Hepatocyte (in vitro differentiated cells): ENCODE measurements at regions not wholly inside any gene's neighbourhood (a gene's known extent, or its start where the extent isn't known, plus 50 kb on each side); places are given as distances from the start of the nearest gene placed in this dataset.
"Not testable (repeated sequence)": the region's sequence is repeated elsewhere in the genome, so short reads cannot be mapped to it uniquely, and the experiment has no call there.

ENCODE experiments used
- EZH2 ChIP-seq: fragments of 200-600 bp; sonication (generic); IDR thresholded peaks from 2 replicates; pipeline ENCODE4 v1.6.1; 2016; ENCODE audit warnings: antibody characterized with exemption, mild to moderate bottlenecking, borderline replicate concordance
- EZH2phosphoT487 ChIP-seq: fragments of 200-600 bp; sonication (generic); IDR thresholded peaks from one replicate; pipeline ENCODE4 v1.6.1; 2018; ENCODE audit warnings: antibody characterized with exemption, mild to moderate bottlenecking, low read depth, moderate library complexity; ENCODE audit not compliant: unreplicated experiment, severe bottlenecking
- TF ChIP-seq, protein P1 (sequence below): fragments of 200-600 bp; sonication (generic); IDR thresholded peaks from 2 replicates; pipeline ENCODE4 v1.5.1; 2016; ENCODE audit warnings: antibody characterized with exemption, mild to moderate bottlenecking; ENCODE audit not compliant: poor library complexity

DNA sequence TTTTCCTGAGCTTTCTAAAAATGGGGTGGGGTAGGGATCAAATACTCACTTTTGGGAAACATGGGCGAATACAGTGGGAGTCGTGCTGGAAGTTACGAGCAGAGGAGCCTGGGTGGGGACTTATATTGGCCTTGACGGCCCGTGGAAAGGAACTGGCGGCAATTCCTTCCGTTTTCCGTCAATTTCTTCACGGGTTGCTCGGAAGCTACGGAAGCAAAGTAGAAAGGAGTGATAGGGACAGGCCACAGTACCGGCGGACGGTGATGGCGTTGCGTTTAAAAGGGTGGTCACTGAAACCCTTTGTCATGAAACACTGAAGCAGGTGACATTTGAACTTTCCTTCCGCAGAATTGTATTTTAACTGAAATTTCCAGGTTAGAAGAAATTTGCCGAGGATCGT lies 505.0 kb downstream of the PRIM2 start:
- TF ChIP-seq, protein P1, sequence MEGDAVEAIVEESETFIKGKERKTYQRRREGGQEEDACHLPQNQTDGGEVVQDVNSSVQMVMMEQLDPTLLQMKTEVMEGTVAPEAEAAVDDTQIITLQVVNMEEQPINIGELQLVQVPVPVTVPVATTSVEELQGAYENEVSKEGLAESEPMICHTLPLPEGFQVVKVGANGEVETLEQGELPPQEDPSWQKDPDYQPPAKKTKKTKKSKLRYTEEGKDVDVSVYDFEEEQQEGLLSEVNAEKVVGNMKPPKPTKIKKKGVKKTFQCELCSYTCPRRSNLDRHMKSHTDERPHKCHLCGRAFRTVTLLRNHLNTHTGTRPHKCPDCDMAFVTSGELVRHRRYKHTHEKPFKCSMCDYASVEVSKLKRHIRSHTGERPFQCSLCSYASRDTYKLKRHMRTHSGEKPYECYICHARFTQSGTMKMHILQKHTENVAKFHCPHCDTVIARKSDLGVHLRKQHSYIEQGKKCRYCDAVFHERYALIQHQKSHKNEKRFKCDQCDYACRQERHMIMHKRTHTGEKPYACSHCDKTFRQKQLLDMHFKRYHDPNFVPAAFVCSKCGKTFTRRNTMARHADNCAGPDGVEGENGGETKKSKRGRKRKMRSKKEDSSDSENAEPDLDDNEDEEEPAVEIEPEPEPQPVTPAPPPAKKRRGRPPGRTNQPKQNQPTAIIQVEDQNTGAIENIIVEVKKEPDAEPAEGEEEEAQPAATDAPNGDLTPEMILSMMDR, result not testable (repeated sequence)
- not testable (repeated sequence) for TF ChIP-seq EZH2, EZH2phosphoT487
